Panc1 (cell line): ENCODE measurements at regions not wholly inside any gene's neighbourhood (a gene's known extent, or its start where the extent isn't known, plus 50 kb on each side); places are given as distances from the start of the nearest gene placed in this dataset.

Source experiments
- CTCF ChIP-seq: fragments of 450-650 bp; IDR thresholded peaks from 2 replicates; pipeline ENCODE4 v1.5.1; 2017; ENCODE audit warnings: mild to moderate bottlenecking
- POLR2AphosphoS5 ChIP-seq: IDR thresholded peaks from 2 replicates; pipeline ENCODE4 v1.6.1; 2012; ENCODE audit warnings: mild to moderate bottlenecking, low read depth, low read length, moderate library complexity
- REST ChIP-seq, 2 experiments: IDR thresholded peaks; 2 replicates each; pipeline ENCODE4 v1.6.1; 2011 to 2012; ENCODE audit warnings: low read depth in 2 of 2, control low read depth in 1 of 2, low read length in 1 of 2, mild to moderate bottlenecking in 1 of 2, moderate library complexity in 1 of 2; ENCODE audit not compliant: insufficient read depth in 1 of 2
- SIN3A ChIP-seq: IDR thresholded peaks from 2 replicates; pipeline ENCODE4 v1.6.1; 2012; ENCODE audit warnings: low read depth, mild to moderate bottlenecking, low read length, moderate library complexity, borderline replicate concordance; ENCODE audit not compliant: insufficient read depth
- TCF7L2 ChIP-seq: IDR thresholded peaks from 2 replicates; pipeline ENCODE4 v1.6.1; 2011; ENCODE audit warnings: mild to moderate bottlenecking, low read depth, low read length, inconsistent platforms

- TF ChIP-seq CTCF (no peak), POLR2AphosphoS5 (no peak), SIN3A (no peak), REST (IDR thresholded peaks at IDR 0.05; ENCODE audit: insufficient read depth in 1 of 2, low read depth in 2 of 2, low read length in 1 of 2) (no peak), TCF7L2 (no peak)
Observed at GRCh38 chr7:70915067-70915466, 216.9 kb upstream of the GALNT17 start.
